ENCODE measurements at regions not wholly inside any gene's neighbourhood (a gene's known extent, or its start where the extent isn't known, plus 50 kb on each side); places are given as distances from the start of the nearest gene placed in this dataset.
"Not testable (repeated sequence)": the region's sequence is repeated elsewhere in the genome, so short reads cannot be mapped to it uniquely, and the experiment has no call there.

DNA sequence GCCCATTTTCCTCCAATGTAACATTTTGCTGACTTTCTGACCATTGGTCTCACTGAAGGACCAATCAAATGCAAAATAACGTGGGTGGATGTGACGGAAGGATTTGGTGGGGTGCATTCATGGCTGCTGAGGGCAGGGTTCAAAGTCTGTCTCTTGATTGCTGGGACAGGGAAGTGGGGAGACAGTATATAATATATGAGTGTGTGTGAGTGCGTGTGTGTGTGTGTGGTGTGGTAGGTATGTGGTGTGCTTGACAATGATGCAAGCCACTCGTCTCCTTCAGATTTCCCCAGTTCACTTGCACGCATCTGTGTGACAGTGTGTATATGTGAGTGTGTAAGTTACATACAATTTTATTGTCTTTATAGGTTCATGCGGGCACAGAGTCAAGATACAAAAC is 477.3 kb downstream of the DIRAS2 start:
- H4K20me1 ChIP-seq (ENCODE audit: insufficient read depth, low read length), result no peaks in the 10 kb centered on the region
- no peak for DNase-seq
- H3K27me3 Mint-ChIP-seq (ENCODE audit: low read depth in 3 of 3), result peaks cover 0 to 3% (median 1%) of the 10 kb centered on the region in 3 donors
- no peak overlapping the region for H2AFZ ChIP-seq (ENCODE audit: insufficient read depth, low read depth, low read length, poor library complexity, severe bottlenecking)
- no peak overlapping the region for H3K4me2 ChIP-seq (replicated peaks; ENCODE audit: extremely low read depth, low read length, poor library complexity, severe bottlenecking)
- H3K9ac ChIP-seq (ENCODE audit: insufficient read depth, low read length, poor library complexity, severe bottlenecking), result no peak overlapping the region
- H3K27me3 ChIP-seq (ENCODE audit: control insufficient read depth in 2 of 2, insufficient read depth in 2 of 2, low read length in 2 of 2), result no peaks in the 10 kb centered on the region
- intact Hi-C loops (cut with micrococcal nuclease), result no loop called here
- H3K4me3 ChIP-seq (replicated peaks in 1 of 3; ENCODE audit: low read depth in 2 of 3, low read length in 3 of 3), result no peak overlapping the region
- H3K4me3 Mint-ChIP-seq, result no peak overlapping the region
- TF ChIP-seq, protein P1, sequence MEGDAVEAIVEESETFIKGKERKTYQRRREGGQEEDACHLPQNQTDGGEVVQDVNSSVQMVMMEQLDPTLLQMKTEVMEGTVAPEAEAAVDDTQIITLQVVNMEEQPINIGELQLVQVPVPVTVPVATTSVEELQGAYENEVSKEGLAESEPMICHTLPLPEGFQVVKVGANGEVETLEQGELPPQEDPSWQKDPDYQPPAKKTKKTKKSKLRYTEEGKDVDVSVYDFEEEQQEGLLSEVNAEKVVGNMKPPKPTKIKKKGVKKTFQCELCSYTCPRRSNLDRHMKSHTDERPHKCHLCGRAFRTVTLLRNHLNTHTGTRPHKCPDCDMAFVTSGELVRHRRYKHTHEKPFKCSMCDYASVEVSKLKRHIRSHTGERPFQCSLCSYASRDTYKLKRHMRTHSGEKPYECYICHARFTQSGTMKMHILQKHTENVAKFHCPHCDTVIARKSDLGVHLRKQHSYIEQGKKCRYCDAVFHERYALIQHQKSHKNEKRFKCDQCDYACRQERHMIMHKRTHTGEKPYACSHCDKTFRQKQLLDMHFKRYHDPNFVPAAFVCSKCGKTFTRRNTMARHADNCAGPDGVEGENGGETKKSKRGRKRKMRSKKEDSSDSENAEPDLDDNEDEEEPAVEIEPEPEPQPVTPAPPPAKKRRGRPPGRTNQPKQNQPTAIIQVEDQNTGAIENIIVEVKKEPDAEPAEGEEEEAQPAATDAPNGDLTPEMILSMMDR (IDR thresholded peaks at IDR 0.05), result no peak
- H3K36me3 ChIP-seq (replicated peaks in 1 of 2; ENCODE audit: control insufficient read depth in 1 of 2, insufficient read depth in 2 of 2, low read length in 2 of 2), result no peaks in the 10 kb centered on the region
- H3K27ac Mint-ChIP-seq, result no peak overlapping the region
- no peak overlapping the region for H3K27ac ChIP-seq (ENCODE audit: low read depth in 1 of 2, low read length in 2 of 2)
- WGBS (ENCODE audit: insufficient coverage), result 86% methylated on average over 2 of the region's 6 CpGs
- H3K9me3 Mint-ChIP-seq, result peaks cover 0 to 4% (median 0%) of the 10 kb centered on the region in 7 donors
- H3K9me3 ChIP-seq (replicated peaks in 1 of 2; ENCODE audit: control insufficient read depth in 1 of 2, insufficient read depth in 1 of 2, low read length in 2 of 2), result peaks cover 0 to 3% of the 10 kb centered on the region in 2 donors
- H3K4me1 Mint-ChIP-seq, result no peaks in the 10 kb centered on the region
- H3K79me2 ChIP-seq (ENCODE audit: insufficient read depth, low read length), result no peaks in the 10 kb centered on the region
- H3K36me3 Mint-ChIP-seq, result no peaks in the 10 kb centered on the region
- no peaks in the 10 kb centered on the region for H3K4me1 ChIP-seq (ENCODE audit: control insufficient read depth in 1 of 2, insufficient read depth in 2 of 2, low read length in 2 of 2)

DNA sequence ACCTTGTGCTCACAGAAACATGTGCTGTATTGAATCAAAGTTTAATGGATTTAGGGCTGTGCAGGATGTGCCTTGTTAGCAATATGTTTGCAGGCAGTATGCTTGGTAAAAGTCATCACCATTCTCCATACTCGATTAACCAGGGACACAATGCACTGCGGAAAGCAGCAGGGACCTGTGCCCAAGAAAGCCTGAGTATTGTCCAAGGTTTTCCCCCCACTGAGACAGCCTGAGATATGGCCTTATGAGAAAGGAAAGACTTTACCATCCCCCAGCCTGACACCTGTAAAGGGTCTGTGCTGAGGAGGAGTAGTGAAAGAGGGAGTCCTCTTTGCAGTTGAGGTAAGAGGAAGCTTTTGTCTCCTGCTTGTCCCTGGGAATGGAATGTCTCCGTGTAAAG is 476.2 kb downstream of the DIRAS2 start:
- H3K9ac ChIP-seq (ENCODE audit: insufficient read depth, low read length, poor library complexity, severe bottlenecking); H3K9me3 ChIP-seq (replicated peaks in 1 of 2; ENCODE audit: control insufficient read depth in 1 of 2, insufficient read depth in 1 of 2, low read length in 2 of 2); H3K36me3 Mint-ChIP-seq; H3K27ac Mint-ChIP-seq; DNase-seq; H3K27ac ChIP-seq (ENCODE audit: low read depth in 1 of 2, low read length in 2 of 2); H3K9me3 Mint-ChIP-seq; H3K4me2 ChIP-seq (replicated peaks; ENCODE audit: extremely low read depth, low read length, poor library complexity, severe bottlenecking); H3K27me3 Mint-ChIP-seq (ENCODE audit: low read depth in 3 of 3); H3K27me3 ChIP-seq (ENCODE audit: control insufficient read depth in 2 of 2, insufficient read depth in 2 of 2, low read length in 2 of 2); H3K79me2 ChIP-seq (ENCODE audit: insufficient read depth, low read length); H3K4me3 Mint-ChIP-seq; H3K4me3 ChIP-seq (replicated peaks in 1 of 3; ENCODE audit: low read depth in 2 of 3, low read length in 3 of 3); intact Hi-C loops (cut with micrococcal nuclease); H4K20me1 ChIP-seq (ENCODE audit: insufficient read depth, low read length); H2AFZ ChIP-seq (ENCODE audit: insufficient read depth, low read depth, low read length, poor library complexity, severe bottlenecking); H3K4me1 ChIP-seq (ENCODE audit: control insufficient read depth in 1 of 2, insufficient read depth in 2 of 2, low read length in 2 of 2); H3K4me1 Mint-ChIP-seq; H3K36me3 ChIP-seq (replicated peaks in 1 of 2; ENCODE audit: control insufficient read depth in 1 of 2, insufficient read depth in 2 of 2, low read length in 2 of 2): not testable (repeated sequence)
- no CpG with 5 or more reads among the region's 3 CpGs for WGBS (ENCODE audit: insufficient coverage)
